Neural cell (in vitro differentiated cells): ENCODE measurements at regions not wholly inside any gene's neighbourhood (a gene's known extent, or its start where the extent isn't known, plus 50 kb on each side); places are given as distances from the start of the nearest gene placed in this dataset.

ENCODE experiments used
- EP300 ChIP-seq: fragments of 450-650 bp; conservative IDR thresholded peaks from 2 replicates; pipeline ENCODE4 v1.6.1; 2014; ENCODE audit warnings: antibody characterized with exemption, mild to moderate bottlenecking, moderate library complexity; ENCODE audit not compliant: poor library complexity, severe bottlenecking
- RAD21 ChIP-seq: fragments of 450-650 bp; conservative IDR thresholded peaks from 2 replicates; pipeline ENCODE4 v1.6.1; 2014; ENCODE audit warnings: antibody characterized with exemption, mild to moderate bottlenecking, moderate library complexity

- TF ChIP-seq EP300, result no peak
- no peak for TF ChIP-seq RAD21
These were observed 213.2 kb upstream of the ZNF217 start for GRCh38 chr20:53806683-53807401.
